H1 (cell line): ENCODE measurements at regions not wholly inside any gene's neighbourhood (a gene's known extent, or its start where the extent isn't known, plus 50 kb on each side); places are given as distances from the start of the nearest gene placed in this dataset.

Experiments
- CTCF ChIA-PET: fragments of 300-600 bp; sonication (Branson Sonifier 250); formaldehyde crosslinking; loops from one replicate; lab custom pipeline; 2021; ENCODE audit not compliant: partially characterized antibody; lab: Charles Lee
- POLR2A ChIA-PET: fragments of 300-600 bp; sonication (Branson Sonifier 250); formaldehyde crosslinking; loops from one replicate; lab custom pipeline; 2021; ENCODE audit warnings: inconsistent platforms; ENCODE audit not compliant: partially characterized antibody; lab: Charles Lee
- DNase-seq, 2 experiments: peaks; one replicate each; pipeline versions ENCODE4 v3.0.0 to v3.0.0-alpha.2; 2010 to 2022; ENCODE audit warnings: low spot score in 2 of 2, low read depth in 1 of 2, mixed read lengths in 1 of 2
- FAIRE-seq: peaks from 2 replicates; lab custom pipeline; 2011; peaks lifted over from hg19 to GRCh38; lab: Jason Lieb, UNC
- H2AFZ ChIP-seq: 2 replicates; pipeline ENCODE4 v1.8.1; 2012; ENCODE audit warnings: low read length, inconsistent platforms
- H2AK5ac ChIP-seq: 2 replicates; pipeline ENCODE4 v1.6.1; 2013; ENCODE audit warnings: low read depth, low read length
- H2BK120ac ChIP-seq: replicated peaks from 2 replicates; pipeline ENCODE3; 2013; ENCODE audit warnings: low read depth, low read length, inconsistent platforms
- H2BK12ac ChIP-seq: 2 replicates; pipeline ENCODE4 v1.6.1; 2013; ENCODE audit warnings: low read depth, low read length
- H2BK15ac ChIP-seq: 2 replicates; pipeline ENCODE4 v1.6.1; 2013; ENCODE audit warnings: low read length
- H2BK20ac ChIP-seq: 2 replicates; pipeline ENCODE4 v1.6.1; 2013; ENCODE audit warnings: low read length
- H2BK5ac ChIP-seq: 2 replicates; pipeline ENCODE4 v1.6.1; 2013; ENCODE audit warnings: low read depth, low read length
- H3K14ac ChIP-seq: 2 replicates; pipeline ENCODE4 v1.6.1; 2013; ENCODE audit warnings: inconsistent platforms; ENCODE audit not compliant: insufficient read length
- H3K18ac ChIP-seq: 2 replicates; pipeline ENCODE4 v1.6.1; 2013; ENCODE audit warnings: low read length; ENCODE audit errors: extremely low read depth
- H3K23ac ChIP-seq: 2 replicates; pipeline ENCODE4 v1.6.1; 2013; ENCODE audit warnings: inconsistent platforms; ENCODE audit not compliant: insufficient read length
- H3K23me2 ChIP-seq: 2 replicates; pipeline ENCODE4 v1.6.1; 2013; ENCODE audit warnings: low read depth, low read length
- H3K27ac ChIP-seq: 2 replicates; pipeline ENCODE4 v1.6.1; 2011; ENCODE audit warnings: low read depth, low read length, inconsistent platforms
- H3K27me3 ChIP-seq, 4 experiments: replicated peaks in 1 of 4; 1 replicate in 1 of 4; 2 replicates in 3 of 4; pipeline versions ENCODE4 v1.6.1 to v1.8.1; 2011 to 2013; ENCODE audit warnings: low read length in 3 of 4, mild to moderate bottlenecking in 3 of 4, inconsistent platforms in 2 of 4, mixed read lengths in 2 of 4, moderate library complexity in 1 of 4; ENCODE audit not compliant: control insufficient read depth in 3 of 4, insufficient read depth in 3 of 4; ENCODE audit errors: extremely low read depth in 1 of 4
- H3K36me3 ChIP-seq, 4 experiments: 2 replicates each; pipeline versions ENCODE4 v1.6.1 to v1.8.1; 2011 to 2013; ENCODE audit warnings: mild to moderate bottlenecking in 4 of 4, low read length in 3 of 4, moderate library complexity in 2 of 4, control low read depth in 1 of 4, inconsistent platforms in 1 of 4; ENCODE audit not compliant: insufficient read depth in 4 of 4, control insufficient read depth in 2 of 4
- H3K4ac ChIP-seq: replicated peaks from 2 replicates; pipeline ENCODE3; 2013; ENCODE audit warnings: low read length, low read depth, mixed read lengths, inconsistent platforms; ENCODE audit not compliant: insufficient read length
- H3K4me1 ChIP-seq, 4 experiments: replicated peaks in 1 of 4; 1 replicate in 1 of 4; 2 replicates in 3 of 4; pipeline versions ENCODE4 v1.6.1 to v1.8.1; 2011 to 2013; ENCODE audit warnings: low read length in 3 of 4, inconsistent platforms in 2 of 4, mixed read lengths in 1 of 4; ENCODE audit not compliant: insufficient read depth in 4 of 4, control insufficient read depth in 3 of 4
- H3K4me2 ChIP-seq, 2 experiments: 2 replicates each; pipeline versions ENCODE4 v1.6.1 to v1.8.1; 2011 to 2013; ENCODE audit warnings: low read depth in 2 of 2, low read length in 2 of 2, control low read depth in 1 of 2, inconsistent platforms in 1 of 2, mild to moderate bottlenecking in 1 of 2; ENCODE audit not compliant: insufficient read depth in 1 of 2
- H3K4me3 ChIP-seq, 4 experiments: fragments of 200-600, 300-600 bp in 1 of 4; sonication (generic), shearing (Covaris generic), sonication (Bioruptor Twin) in 1 of 4; 2 replicates each; pipeline versions ENCODE4 v1.5.1 to v1.8.1; 2011 to 2016; ENCODE audit warnings: low read length in 4 of 4, low read depth in 3 of 4, control low read depth in 2 of 4, inconsistent platforms in 2 of 4, mild to moderate bottlenecking in 2 of 4, mixed read lengths in 1 of 4, moderate library complexity in 1 of 4; ENCODE audit not compliant: insufficient read depth in 2 of 4; ENCODE audit errors: extremely low read depth in 1 of 4
- H3K56ac ChIP-seq: replicated peaks from 2 replicates; pipeline ENCODE3; 2013; ENCODE audit warnings: low read depth, mild to moderate bottlenecking, mixed read lengths, low read length, inconsistent platforms; ENCODE audit not compliant: insufficient read length
- H3K79me1 ChIP-seq: 2 replicates; pipeline ENCODE4 v1.6.1; 2013; ENCODE audit warnings: low read depth, low read length, control low read depth
- H3K79me2 ChIP-seq, 2 experiments: 2 replicates each; pipeline versions ENCODE4 v1.6.1 to v1.8.1; 2012 to 2013; ENCODE audit warnings: low read length in 2 of 2, mild to moderate bottlenecking in 2 of 2, inconsistent platforms in 1 of 2; ENCODE audit not compliant: insufficient read depth in 2 of 2, control insufficient read depth in 1 of 2
- H3K9ac ChIP-seq, 4 experiments: replicated peaks in 1 of 4; 1 replicate in 1 of 4; 2 replicates in 3 of 4; pipeline versions ENCODE4 v1.6.1 to v1.8.1; 2011 to 2013; ENCODE audit warnings: low read depth in 3 of 4, low read length in 3 of 4, control low read depth in 2 of 4, mild to moderate bottlenecking in 2 of 4, moderate library complexity in 2 of 4, inconsistent platforms in 1 of 4; ENCODE audit errors: extremely low read depth in 1 of 4
- H3K9me3 ChIP-seq, 2 experiments: 2 replicates each; pipeline versions ENCODE4 v1.6.1 to v1.8.1; 2012 to 2013; ENCODE audit warnings: mild to moderate bottlenecking in 2 of 2, moderate library complexity in 2 of 2, control low read depth in 1 of 2, inconsistent platforms in 1 of 2, low read depth in 1 of 2, low read length in 1 of 2, mixed read lengths in 1 of 2; ENCODE audit not compliant: insufficient read depth in 2 of 2
- H4K20me1 ChIP-seq, 2 experiments: replicated peaks in 1 of 2; 2 replicates each; pipeline versions ENCODE3 to v1.8.1; 2011 to 2013; ENCODE audit warnings: inconsistent platforms in 2 of 2, low read length in 2 of 2, mild to moderate bottlenecking in 1 of 2; ENCODE audit not compliant: insufficient read depth in 2 of 2, control insufficient read depth in 1 of 2
- H4K5ac ChIP-seq: 2 replicates; pipeline ENCODE4 v1.6.1; 2013; ENCODE audit warnings: low read length, low read depth, mixed read lengths, inconsistent platforms; ENCODE audit not compliant: insufficient read length
- H4K8ac ChIP-seq: 2 replicates; pipeline ENCODE4 v1.8.0; 2013; ENCODE audit warnings: mild to moderate bottlenecking, moderate library complexity, low read length, inconsistent platforms; ENCODE audit not compliant: insufficient read depth; ENCODE audit errors: extremely low read depth
- H4K91ac ChIP-seq: replicated peaks from 2 replicates; pipeline ENCODE3; 2013; ENCODE audit warnings: low read length, mixed read lengths, inconsistent platforms; ENCODE audit not compliant: insufficient read length
- KDM1A ChIP-seq: fragments of 200-600, 300-600 bp; sonication (generic); IDR thresholded peaks from 2 replicates; pipeline ENCODE4 v1.7.1; 2016; ENCODE audit warnings: mild to moderate bottlenecking, low read length, borderline replicate concordance
- POLR2A ChIP-seq, 2 experiments: IDR thresholded peaks; 1 replicate in 1 of 2; 2 replicates in 1 of 2; pipeline ENCODE4 v1.6.1; 2011; ENCODE audit warnings: low read depth in 2 of 2, low read length in 2 of 2, mild to moderate bottlenecking in 2 of 2; ENCODE audit errors: control extremely low read depth in 1 of 2
- RFX5 ChIP-seq: IDR thresholded peaks from 2 replicates; pipeline ENCODE4 v1.6.1; 2011; ENCODE audit warnings: low read depth, low read length, improper control_type of control experiment, borderline replicate concordance
- SIN3A ChIP-seq, 2 experiments: IDR thresholded peaks in 1 of 2; conservative IDR thresholded peaks in 1 of 2; 2 replicates each; pipeline ENCODE4 v1.6.1; 2011 to 2012; ENCODE audit warnings: low read length in 2 of 2, improper control_type of control experiment in 1 of 2, low read depth in 1 of 2, mild to moderate bottlenecking in 1 of 2
- SIX5 ChIP-seq: IDR thresholded peaks from 2 replicates; pipeline ENCODE4 v1.6.1; 2011; ENCODE audit warnings: mild to moderate bottlenecking, low read depth, low read length
- WGBS, 2 experiments: shearing (Covaris generic) in 1 of 2; methylation state at CpG; one replicate each; pipeline versions ENCODE4 v1.1.6 to v1.1.7; 2013 to 2015; ENCODE audit warnings: low lambda C conversion rate in 2 of 2, mixed read lengths in 2 of 2, inconsistent platforms in 1 of 2, low coverage in 1 of 2, missing lambda C conversion rate in 1 of 2; ENCODE audit not compliant: insufficient replicate concordance in 2 of 2, insufficient coverage in 1 of 2, insufficient read length in 1 of 2; ENCODE audit errors: extremely low coverage in 1 of 2, missing lambda C conversion rate in 1 of 2; 5-methylcytosine and 5-hydroxymethylcytosine counted together
- TF ChIP-seq, protein P1 (sequence below): IDR thresholded peaks from 2 replicates; pipeline ENCODE4 v1.6.1; 2012; ENCODE audit warnings: inconsistent platforms

DNA sequence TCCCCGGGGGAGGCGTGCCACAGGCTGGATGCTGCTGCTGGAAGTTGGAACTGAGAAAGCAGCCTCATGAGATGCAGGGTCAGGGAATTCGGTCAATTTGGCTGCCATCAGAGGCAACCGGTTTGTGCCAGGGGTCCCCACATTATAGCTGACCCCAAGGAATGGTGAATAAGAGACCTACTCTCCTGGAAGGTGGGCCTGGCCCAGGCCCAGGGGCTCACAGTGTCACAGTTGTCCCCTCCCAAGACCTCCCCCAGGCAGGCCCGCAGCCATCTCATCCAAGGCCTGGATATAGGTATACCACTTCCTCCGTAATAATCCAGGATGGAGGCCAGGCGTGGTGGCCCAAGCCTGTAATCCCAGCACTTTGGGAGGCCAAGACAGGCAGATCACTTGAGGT lies 114.6 kb downstream of the NPTX2 start:
- no peak overlapping the region for H3K4me2 ChIP-seq
- H2BK120ac ChIP-seq: no peak overlapping the region
- POLR2A ChIA-PET: interaction anchor here (0.7 kb wide), 1 partner anchor 324 kb away, joined by 4 read pairs; no protein-coding TSS in a partner anchor
- no peaks in the 10 kb centered on the region for H3K79me1 ChIP-seq
- H3K14ac ChIP-seq: no peak overlapping the region
- H3K4me1 ChIP-seq: peaks cover 0 to 16% (median 5%) of the 10 kb centered on the region in 4 experiments; a peak in 5 of 7 replicates
- peaks cover 0 to 5% of the 10 kb centered on the region in 2 experiments; a peak in 1 of 4 replicates for H3K9me3 ChIP-seq
- no peak overlapping the region for H3K9ac ChIP-seq
- no peak overlapping the region for H2AFZ ChIP-seq
- H2BK12ac ChIP-seq: no peak overlapping the region
- H2BK15ac ChIP-seq: no peak overlapping the region
- no peak overlapping the region for H4K5ac ChIP-seq
- no peak overlapping the region for H3K4me3 ChIP-seq
- H4K91ac ChIP-seq: no peak overlapping the region
- H3K56ac ChIP-seq: no peak overlapping the region
- FAIRE-seq (no peak), DNase-seq (no peak)
- TF ChIP-seq, protein P1, sequence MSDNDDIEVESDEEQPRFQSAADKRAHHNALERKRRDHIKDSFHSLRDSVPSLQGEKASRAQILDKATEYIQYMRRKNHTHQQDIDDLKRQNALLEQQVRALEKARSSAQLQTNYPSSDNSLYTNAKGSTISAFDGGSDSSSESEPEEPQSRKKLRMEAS: no peak
- no peak for TF ChIP-seq SIN3A (conservative IDR thresholded peaks at IDR 0.05 in 1 of 2, IDR thresholded peaks at IDR 0.05 in 1 of 2; ENCODE audit: low read depth in 1 of 2, low read length in 2 of 2)
- TF ChIP-seq RFX5: no peak
- no peak for TF ChIP-seq SIX5
- no peak for TF ChIP-seq KDM1A
- no peak for TF ChIP-seq POLR2A (IDR thresholded peaks at IDR 0.05; ENCODE audit: control extremely low read depth in 1 of 2, low read depth in 2 of 2, low read length in 2 of 2)
- H3K23ac ChIP-seq: no peak overlapping the region
- H3K18ac ChIP-seq: no peak overlapping the region
- no peak overlapping the region for H3K27ac ChIP-seq
- no peaks in the 10 kb centered on the region for H3K79me2 ChIP-seq
- H2BK20ac ChIP-seq: no peak overlapping the region
- no peaks in the 10 kb centered on the region for H3K36me3 ChIP-seq
- H4K20me1 ChIP-seq: no peaks in the 10 kb centered on the region
- no peak overlapping the region for H2BK5ac ChIP-seq
- CTCF ChIA-PET: interaction anchor here (0.5 to 10.1 kb wide), 14 partner anchors 8 to 299 kb away, joined by 3 to 67 read pairs (median 6); no protein-coding TSS in a partner anchor
- no peak overlapping the region for H2AK5ac ChIP-seq
- H3K23me2 ChIP-seq: no peaks in the 10 kb centered on the region
- WGBS, 2 experiments: 90% methylated on average over 5 of the region's 7 CpGs; no CpG with 5 or more reads in 1 of the 2 experiments
- H4K8ac ChIP-seq: no peak overlapping the region
- H3K27me3 ChIP-seq: no peaks in the 10 kb centered on the region
- no peak overlapping the region for H3K4ac ChIP-seq
